ENCODE measurements at regions not wholly inside any gene's neighbourhood (a gene's known extent, or its start where the extent isn't known, plus 50 kb on each side); places are given as distances from the start of the nearest gene placed in this dataset.

- H3K36me3 Mint-ChIP-seq (ENCODE audit: low read depth): no peaks in the 10 kb centered on the region
- Histone ChIP-seq H3K4me3 (ENCODE audit: low read length) (no peak overlapping the region), H3K27me3 (ENCODE audit: control insufficient read depth, insufficient read depth, low read length, poor library complexity, severe bottlenecking) (no peaks in the 10 kb centered on the region), H3K9me3 (ENCODE audit: control insufficient read depth, low read length) (no peaks in the 10 kb centered on the region), H3K27ac (ENCODE audit: low read depth, low read length) (no peak overlapping the region), H3K9ac (ENCODE audit: extremely low read depth, low read length, poor library complexity, severe bottlenecking) (no peak overlapping the region), H3K36me3 (ENCODE audit: control insufficient read depth, insufficient read depth, low read length) (no peaks in the 10 kb centered on the region), H3K4me1 (ENCODE audit: control insufficient read depth, insufficient read depth, low read length) (no peaks in the 10 kb centered on the region)
- no peaks in the 10 kb centered on the region for H3K27me3 Mint-ChIP-seq (ENCODE audit: insufficient read depth)
- no peak overlapping the region for H3K27ac Mint-ChIP-seq
- H3K4me1 Mint-ChIP-seq: peaks cover 6% of the 10 kb centered on the region
- no peaks in the 10 kb centered on the region for H3K9me3 Mint-ChIP-seq
- TF ChIP-seq CTCF (conservative IDR thresholded peaks at IDR 0.05): no peak
- H3K4me3 Mint-ChIP-seq: no peak overlapping the region
- WGBS, 2 experiments (ENCODE audit: insufficient coverage in 1 of 2, insufficient read length in 1 of 2): 85 to 94% methylated on average over 2 to 8 of the region's 9 CpGs
- no peak for DNase-seq
These were observed 173.4 kb upstream of the TP63 start for GRCh38 chr3:189457631-189458412.

- 86 to 100% methylated on average over 5 to 7 of the region's 7 CpGs for WGBS, 2 experiments (ENCODE audit: insufficient coverage in 1 of 2, insufficient read length in 1 of 2)
- Histone ChIP-seq H3K27me3 (ENCODE audit: control insufficient read depth, insufficient read depth, low read length, poor library complexity, severe bottlenecking) (no peaks in the 10 kb centered on the region), H3K4me3 (ENCODE audit: low read length) (no peak overlapping the region), H3K9me3 (ENCODE audit: control insufficient read depth, low read length) (no peaks in the 10 kb centered on the region), H3K27ac (ENCODE audit: low read depth, low read length) (no peak overlapping the region), H3K4me1 (ENCODE audit: control insufficient read depth, insufficient read depth, low read length) (no peaks in the 10 kb centered on the region), H3K9ac (ENCODE audit: extremely low read depth, low read length, poor library complexity, severe bottlenecking) (no peak overlapping the region), H3K36me3 (ENCODE audit: control insufficient read depth, insufficient read depth, low read length) (no peaks in the 10 kb centered on the region)
- Mint-ChIP-seq H3K27ac (no peak overlapping the region), H3K4me1 (peaks cover 6% of the 10 kb centered on the region), H3K9me3 (no peaks in the 10 kb centered on the region), H3K27me3 (ENCODE audit: insufficient read depth) (no peaks in the 10 kb centered on the region), H3K4me3 (no peak overlapping the region), H3K36me3 (ENCODE audit: low read depth) (no peaks in the 10 kb centered on the region)
- no peak for DNase-seq
- TF ChIP-seq CTCF (conservative IDR thresholded peaks at IDR 0.05): no peak
These were observed 172.7 kb upstream of the TP63 start for GRCh38 chr3:189458528-189458927.

- no peak for DNase-seq
- H3K36me3 ChIP-seq (ENCODE audit: control insufficient read depth, insufficient read depth, low read length): no peaks in the 10 kb centered on the region
- no peaks in the 10 kb centered on the region for H3K9me3 Mint-ChIP-seq
- H3K27me3 ChIP-seq (ENCODE audit: control insufficient read depth, insufficient read depth, low read length, poor library complexity, severe bottlenecking): no peaks in the 10 kb centered on the region
- no peaks in the 10 kb centered on the region for H3K36me3 Mint-ChIP-seq (ENCODE audit: low read depth)
- no peak overlapping the region for H3K4me3 ChIP-seq (ENCODE audit: low read length)
- no peak overlapping the region for H3K27ac ChIP-seq (ENCODE audit: low read depth, low read length)
- H3K9ac ChIP-seq (ENCODE audit: extremely low read depth, low read length, poor library complexity, severe bottlenecking): no peak overlapping the region
- TF ChIP-seq CTCF (conservative IDR thresholded peaks at IDR 0.05): no peak
- no peaks in the 10 kb centered on the region for H3K4me1 ChIP-seq (ENCODE audit: control insufficient read depth, insufficient read depth, low read length)
- H3K9me3 ChIP-seq (ENCODE audit: control insufficient read depth, low read length): no peaks in the 10 kb centered on the region
- 98 to 100% methylated on average over 2 of the region's 2 CpGs for whole genome bisulfite sequencing, 2 experiments (ENCODE audit: insufficient coverage in 1 of 2, insufficient read length in 1 of 2)
- H3K4me3 Mint-ChIP-seq: no peak overlapping the region
- peaks cover 6% of the 10 kb centered on the region for H3K4me1 Mint-ChIP-seq
- no peaks in the 10 kb centered on the region for H3K27me3 Mint-ChIP-seq (ENCODE audit: insufficient read depth)
- no peak overlapping the region for H3K27ac Mint-ChIP-seq
These were observed 172.0 kb upstream of the TP63 start for GRCh38 chr3:189459231-189459630.

Measured in endodermal cell (in vitro differentiated cells).